ENCODE measurements at regions not wholly inside any gene's neighbourhood (a gene's known extent, or its start where the extent isn't known, plus 50 kb on each side); places are given as distances from the start of the nearest gene placed in this dataset.

DNA sequence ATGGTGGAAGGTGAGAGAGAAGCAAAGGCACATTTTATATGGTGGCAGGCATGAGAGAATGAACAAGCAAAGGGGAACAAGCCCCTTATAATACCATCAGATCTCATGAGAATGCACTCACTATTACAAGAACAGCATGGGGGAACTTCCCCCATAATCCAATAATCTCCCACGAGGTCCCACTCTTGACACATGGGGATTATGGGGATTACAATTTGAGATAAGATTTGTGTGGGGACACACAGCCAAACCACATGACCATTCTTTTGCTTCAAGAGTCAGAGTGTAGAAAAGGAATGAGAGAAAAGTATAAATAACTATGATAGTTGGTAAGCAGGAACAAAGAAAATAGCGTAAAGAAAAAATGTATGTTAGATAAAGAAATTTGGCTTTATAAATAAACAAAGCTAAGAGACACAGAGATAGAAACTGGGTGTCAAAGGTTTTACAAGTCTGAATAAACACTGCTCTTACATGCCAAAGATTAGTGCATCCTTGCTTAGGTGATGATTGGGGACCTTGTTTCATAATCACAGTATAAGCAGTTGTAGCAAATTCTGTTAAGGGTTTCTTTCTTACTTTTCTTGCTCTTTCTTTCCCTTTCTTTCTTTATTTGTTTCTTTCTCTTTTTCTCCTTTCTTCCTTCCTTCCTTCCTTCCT, 91.9 kb upstream of the PAPPA start:
- DNase-seq (ENCODE audit: low read depth): no peak

DNA sequence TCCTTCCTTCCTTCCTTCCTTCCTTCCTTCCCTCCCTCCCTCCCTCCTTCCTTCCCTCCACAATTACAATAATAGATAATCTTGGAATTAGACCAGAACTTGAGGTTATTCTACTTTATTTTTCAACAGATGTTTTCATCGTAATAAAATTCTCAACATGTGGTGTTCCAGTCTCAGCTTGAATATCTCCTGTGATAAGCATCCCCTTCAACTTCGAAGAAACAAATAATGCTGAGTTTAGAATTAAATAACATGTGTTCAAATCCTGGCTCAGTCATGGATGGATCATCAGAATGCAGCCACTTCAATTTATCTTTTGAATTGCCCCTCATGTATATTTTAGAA, 91.4 kb upstream of the PAPPA start:
- no peak for DNase-seq (ENCODE audit: low read depth)

GRCh38 chr9:116064970-116065369, 88.6 kb upstream of the PAPPA start:
- no peak for DNase-seq (ENCODE audit: low read depth)

GRCh38 chr9:116066221-116066620, 87.4 kb upstream of the PAPPA start:
- DNase-seq (ENCODE audit: low read depth): no peak

GRCh38 chr9:116067566-116067965, 86.0 kb upstream of the PAPPA start:
- DNase-seq (ENCODE audit: low read depth): no peak

DNA sequence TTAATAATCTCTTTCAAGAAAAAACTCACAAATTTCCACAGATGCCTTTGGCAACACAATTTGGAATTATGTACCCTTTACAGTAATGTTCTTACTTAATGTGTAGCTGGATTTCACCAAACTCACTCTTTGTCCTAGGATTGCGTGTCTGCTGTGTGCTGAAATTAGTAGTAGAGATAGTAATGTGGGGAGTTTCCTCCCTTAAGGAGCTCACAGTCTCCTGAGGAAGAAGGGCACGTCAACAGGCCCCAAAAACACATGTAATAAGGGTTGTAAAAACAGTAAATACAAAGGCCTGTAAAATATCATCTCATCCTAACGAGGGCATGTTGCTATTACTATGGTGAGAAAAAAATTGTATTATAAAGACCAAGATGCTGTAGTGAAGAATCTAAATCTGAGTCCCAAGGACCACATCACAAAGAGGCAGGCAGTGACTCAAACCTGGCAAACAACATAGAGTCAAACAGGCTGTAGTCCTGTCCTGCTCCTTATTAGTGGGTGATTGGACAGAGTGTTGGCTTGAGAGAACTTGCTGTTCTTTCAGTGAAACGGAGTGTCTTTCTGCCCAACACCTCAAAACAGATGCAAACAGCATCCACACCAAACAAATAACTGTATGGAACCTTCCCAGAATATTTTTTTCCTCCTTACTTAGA, 83.2 kb upstream of the PAPPA start:
- no peak for DNase-seq (ENCODE audit: low read depth)

- DNase-seq (ENCODE audit: low read depth): peak; percentile 94
These were observed 81.5 kb upstream of the PAPPA start for GRCh38 chr9:116072046-116072445.

- DNase-seq (ENCODE audit: low read depth): peak; percentile 94
These were observed 79.8 kb upstream of the PAPPA start for GRCh38 chr9:116073826-116074225.

DNA sequence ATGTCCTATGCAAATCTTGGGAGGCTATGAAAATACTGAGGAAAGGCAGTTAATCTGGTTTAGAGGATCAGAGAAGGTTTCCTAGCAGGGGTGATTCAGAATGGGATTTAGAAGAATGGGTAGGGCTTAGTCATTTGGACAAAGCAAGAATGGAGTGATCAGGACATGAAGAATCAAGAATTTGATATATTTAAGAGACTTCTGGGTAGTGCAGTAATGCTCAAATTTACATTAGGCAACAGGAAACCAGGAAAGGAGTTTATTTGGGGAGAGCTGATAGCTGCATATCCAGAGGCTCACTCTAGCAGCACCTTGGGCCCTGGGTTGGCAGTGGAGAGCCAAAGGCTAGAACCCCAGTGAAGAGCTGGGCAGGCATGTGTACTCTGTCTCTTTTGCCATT, 78.9 kb upstream of the PAPPA start:
- DNase-seq (ENCODE audit: low read depth): no peak

DNA sequence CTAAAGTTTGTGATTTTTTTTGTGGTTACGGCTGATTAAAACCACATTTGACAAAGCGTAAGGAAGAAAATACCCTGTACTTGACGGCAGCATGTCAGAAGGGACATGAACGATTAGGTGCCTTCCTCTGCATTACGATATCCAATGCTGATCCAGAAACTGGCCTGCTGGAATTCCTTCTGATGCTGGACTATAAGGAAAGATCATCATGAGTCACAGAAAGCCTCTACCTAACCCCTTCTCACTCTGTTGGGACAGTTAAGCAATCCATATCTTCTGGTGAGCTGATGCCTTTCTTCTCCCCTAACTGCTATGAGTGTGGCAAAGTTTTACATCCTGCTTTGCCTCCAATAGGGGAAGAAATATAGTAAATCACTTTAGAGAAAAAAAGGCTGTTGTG, 78.4 kb upstream of the PAPPA start:
- DNase-seq (ENCODE audit: low read depth): no peak

GRCh38 chr9:116078640-116079039, 75.0 kb upstream of the PAPPA start:
- no peak for DNase-seq (ENCODE audit: low read depth)

GRCh38 chr9:116080561-116080960, 73.0 kb upstream of the PAPPA start:
- no peak for DNase-seq (ENCODE audit: low read depth)

GRCh38 chr9:116081435-116082115, 72.0 kb upstream of the PAPPA start:
- DNase-seq (ENCODE audit: low read depth): no peak

DNA sequence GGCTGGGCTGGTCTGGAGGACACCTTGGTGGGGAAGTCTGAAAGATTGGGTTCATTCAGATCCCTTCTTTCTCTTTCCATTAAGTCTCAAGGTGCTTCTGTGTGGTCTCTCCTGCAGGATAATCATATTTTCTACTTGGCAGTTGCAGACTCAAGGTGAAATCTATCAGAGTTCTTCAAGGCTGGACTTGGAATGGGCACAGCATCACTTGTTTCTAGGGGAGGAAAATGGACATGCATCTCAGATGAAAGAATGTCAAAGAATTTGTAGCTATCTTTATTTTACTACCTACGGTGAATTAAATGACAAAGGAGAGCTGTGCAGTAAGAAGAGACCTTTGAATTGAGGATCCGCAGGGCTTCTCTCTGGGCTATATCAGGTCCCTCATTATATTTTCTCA, 69.8 kb upstream of the PAPPA start:
- no peak for DNase-seq (ENCODE audit: low read depth)

GRCh38 chr9:116084497-116084896, 69.1 kb upstream of the PAPPA start:
- DNase-seq (ENCODE audit: low read depth): no peak

GRCh38 chr9:116087246-116087645, 66.3 kb upstream of the PAPPA start:
- DNase-seq (ENCODE audit: low read depth): peak; percentile 30

DNA sequence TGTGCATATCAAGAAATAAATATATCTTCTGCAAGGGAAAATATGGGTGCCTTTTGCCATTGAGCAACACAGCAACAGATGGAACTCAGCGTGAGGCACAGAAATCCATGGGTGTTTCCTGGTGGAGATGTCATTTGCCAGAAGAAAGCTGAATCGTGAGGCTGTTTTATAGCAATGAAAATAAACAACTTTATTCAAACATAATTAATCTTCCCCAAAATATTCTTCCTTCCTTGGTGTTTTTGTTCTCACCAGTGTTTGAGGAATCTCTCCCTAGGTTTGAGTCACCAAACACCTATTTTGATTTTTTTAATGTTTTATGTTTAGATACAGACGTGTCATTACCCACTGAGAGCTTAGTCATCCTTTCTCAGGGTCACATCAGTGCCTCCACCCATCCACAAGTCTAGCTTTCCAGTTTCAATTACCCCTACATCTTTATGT, 65.8 kb upstream of the PAPPA start:
- DNase-seq (ENCODE audit: low read depth): no peak

- no peak for DNase-seq (ENCODE audit: low read depth)
These were observed 65.2 kb upstream of the PAPPA start for GRCh38 chr9:116088396-116088795.

GRCh38 chr9:116090030-116090770, 63.4 kb upstream of the PAPPA start:
- DNase-seq (ENCODE audit: low read depth): no peak

GRCh38 chr9:116094846-116095245, 58.7 kb upstream of the PAPPA start:
- DNase-seq (ENCODE audit: low read depth): no peak

GRCh38 chr9:116095403-116095802, 58.2 kb upstream of the PAPPA start:
- DNase-seq (ENCODE audit: low read depth): no peak

DNA sequence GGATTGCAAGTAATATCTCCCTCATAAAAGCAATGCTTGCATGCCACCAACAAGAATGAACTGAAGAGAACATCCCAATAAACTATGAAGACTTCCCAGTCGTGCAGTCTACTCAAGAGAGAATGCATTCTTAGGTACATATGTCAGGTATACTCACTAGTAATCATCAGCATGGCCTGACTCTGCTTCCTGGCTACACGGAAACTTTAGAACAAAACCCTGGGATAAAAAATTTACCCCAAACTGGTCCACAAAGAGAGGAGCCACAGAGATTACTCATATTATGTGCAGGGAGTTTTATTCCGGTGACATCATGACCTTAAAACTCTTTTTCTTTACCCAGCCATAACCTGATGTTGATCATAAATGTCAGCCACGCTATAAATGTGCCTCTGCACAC, 57.5 kb upstream of the PAPPA start:
- no peak for DNase-seq (ENCODE audit: low read depth)
